ENCODE measurements at regions not wholly inside any gene's neighbourhood (a gene's known extent, or its start where the extent isn't known, plus 50 kb on each side); places are given as distances from the start of the nearest gene placed in this dataset.

DNA sequence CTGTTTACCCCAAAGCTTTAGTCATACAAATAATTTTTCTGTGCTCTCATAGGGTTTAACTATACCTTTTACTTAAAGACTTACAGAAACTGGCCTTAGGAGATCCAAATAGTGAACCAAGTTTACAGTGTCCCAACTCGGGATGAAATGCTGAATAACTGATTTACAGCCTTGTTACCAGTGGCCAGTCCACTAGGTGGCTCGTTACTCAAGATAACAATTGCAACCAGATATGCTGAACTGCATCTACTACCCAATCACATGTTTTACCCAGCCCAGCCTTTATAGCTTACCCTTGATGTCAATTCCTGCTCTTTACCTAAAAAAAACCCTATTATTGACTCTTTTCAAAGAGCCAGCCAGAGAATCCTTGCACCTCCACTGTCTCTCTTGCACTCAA lies 1148.8 kb upstream of the ADGRL4 start:
- no peak for ATAC-seq
- ChIA-PET CTCF (ENCODE audit: low intra/inter-chr PET ratio, low total read pairs) (no interaction called here), POLR2A (no interaction called here)

More for the DNA sequence above, 1148.8 kb upstream of the ADGRL4 start:
- H3K4me3 ChIP-seq (replicated peaks in 1 of 3; ENCODE audit: insufficient read depth in 1 of 3, low read depth in 2 of 3, low read length in 3 of 3), result no peak overlapping the region
- no peaks in the 10 kb centered on the region for H3K27me3 ChIP-seq (ENCODE audit: control insufficient read depth in 1 of 2, insufficient read depth in 2 of 2, low read length in 2 of 2)
- no peaks in the 10 kb centered on the region for H4K20me1 ChIP-seq (ENCODE audit: insufficient read depth, low read length)
- H3K27ac ChIP-seq (ENCODE audit: extremely low read length, insufficient read depth, low read length), result no peak overlapping the region
- H3K36me3 ChIP-seq (replicated peaks in 1 of 2; ENCODE audit: control insufficient read depth in 1 of 2, insufficient read depth in 2 of 2, low read length in 2 of 2), result no peaks in the 10 kb centered on the region
- 0% methylated on average over 2 of the region's 2 CpGs for WGBS (ENCODE audit: low lambda C conversion rate)
- H3K4me1 ChIP-seq (ENCODE audit: insufficient read depth, low read length), result no peaks in the 10 kb centered on the region
- FAIRE-seq, result no peak
- H3K4me2 ChIP-seq (ENCODE audit: low read depth, low read length), result no peak overlapping the region
- no peak overlapping the region for H3K9ac ChIP-seq (ENCODE audit: insufficient read depth, low read depth, low read length)
- in situ Hi-C loops (cut with HindIII; ENCODE audit: extremely low pct_ligation_motif_present, low pct_unique_long_range_greater_than_20kb), result no loop called here
- H2AFZ ChIP-seq (ENCODE audit: low read length), result no peak overlapping the region
- peaks cover 94% of the 10 kb centered on the region for H3K9me3 ChIP-seq (ENCODE audit: low read length)
- no peak for DNase-seq (ENCODE audit: low spot score)
- H3K79me2 ChIP-seq (ENCODE audit: insufficient read depth, low read length), result no peaks in the 10 kb centered on the region
- BruUV-seq (replicated peaks), result no TSS peak
- intact Hi-C loops (cut with micrococcal nuclease; ENCODE audit: unreplicated experiment), result no loop called here
- TF ChIP-seq GZF1 (CRISPR knock-in tag; IDR thresholded peaks at IDR 0.05) (no peak), CBX1 (IDR thresholded peaks at IDR 0.05; ENCODE audit: low read depth) (no peak), HCFC1 (IDR thresholded peaks at IDR 0.05; ENCODE audit: low read depth, low read length) (no peak), NFRKB (IDR thresholded peaks at IDR 0.05) (no peak), ZNF549 (CRISPR knock-in tag; IDR thresholded peaks at IDR 0.05) (no peak), NR2F1 (CRISPR knock-in tag; IDR thresholded peaks at IDR 0.05) (no peak), KLF11 (CRISPR knock-in tag; IDR thresholded peaks at IDR 0.05) (no peak), ZNF207 (IDR thresholded peaks at IDR 0.05; ENCODE audit: borderline replicate concordance) (no peak), ELF1 (CRISPR knock-in tag; IDR thresholded peaks at IDR 0.05) (no peak), ZNF703 (CRISPR knock-in tag; IDR thresholded peaks at IDR 0.05; ENCODE audit: borderline replicate concordance) (no peak), SNRNP70 (IDR thresholded peaks at IDR 0.05; ENCODE audit: low read depth, low read length) (no peak), ZNF674 (CRISPR knock-in tag; IDR thresholded peaks at IDR 0.05; ENCODE audit: low read depth) (no peak), ZNF460 (CRISPR knock-in tag; IDR thresholded peaks at IDR 0.05; ENCODE audit: borderline replicate concordance) (no peak), ZNF782 (CRISPR knock-in tag; IDR thresholded peaks at IDR 0.05; ENCODE audit: borderline replicate concordance) (no peak), ZNF3 (CRISPR knock-in tag; IDR thresholded peaks at IDR 0.05) (no peak), RAD51 (IDR thresholded peaks at IDR 0.05; ENCODE audit: borderline replicate concordance) (no peak), PITX1 (CRISPR knock-in tag; IDR thresholded peaks at IDR 0.05) (no peak)
- TF ChIP-seq, protein P1, sequence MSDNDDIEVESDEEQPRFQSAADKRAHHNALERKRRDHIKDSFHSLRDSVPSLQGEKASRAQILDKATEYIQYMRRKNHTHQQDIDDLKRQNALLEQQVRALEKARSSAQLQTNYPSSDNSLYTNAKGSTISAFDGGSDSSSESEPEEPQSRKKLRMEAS (IDR thresholded peaks at IDR 0.05), result no peak
- TF ChIP-seq, protein P2, sequence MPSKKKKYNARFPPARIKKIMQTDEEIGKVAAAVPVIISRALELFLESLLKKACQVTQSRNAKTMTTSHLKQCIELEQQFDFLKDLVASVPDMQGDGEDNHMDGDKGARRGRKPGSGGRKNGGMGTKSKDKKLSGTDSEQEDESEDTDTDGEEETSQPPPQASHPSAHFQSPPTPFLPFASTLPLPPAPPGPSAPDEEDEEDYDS (CRISPR knock-in tag; IDR thresholded peaks at IDR 0.05), result no peak
- TF ChIP-seq, protein P3, sequence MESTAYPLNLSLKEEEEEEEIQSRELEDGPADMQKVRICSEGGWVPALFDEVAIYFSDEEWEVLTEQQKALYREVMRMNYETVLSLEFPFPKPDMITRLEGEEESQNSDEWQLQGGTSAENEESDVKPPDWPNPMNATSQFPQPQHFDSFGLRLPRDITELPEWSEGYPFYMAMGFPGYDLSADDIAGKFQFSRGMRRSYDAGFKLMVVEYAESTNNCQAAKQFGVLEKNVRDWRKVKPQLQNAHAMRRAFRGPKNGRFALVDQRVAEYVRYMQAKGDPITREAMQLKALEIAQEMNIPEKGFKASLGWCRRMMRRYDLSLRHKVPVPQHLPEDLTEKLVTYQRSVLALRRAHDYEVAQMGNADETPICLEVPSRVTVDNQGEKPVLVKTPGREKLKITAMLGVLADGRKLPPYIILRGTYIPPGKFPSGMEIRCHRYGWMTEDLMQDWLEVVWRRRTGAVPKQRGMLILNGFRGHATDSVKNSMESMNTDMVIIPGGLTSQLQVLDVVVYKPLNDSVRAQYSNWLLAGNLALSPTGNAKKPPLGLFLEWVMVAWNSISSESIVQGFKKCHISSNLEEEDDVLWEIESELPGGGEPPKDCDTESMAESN (CRISPR knock-in tag; conservative IDR thresholded peaks at IDR 0.05), result no peak

Data from HepG2 (cell line).